COR-L47 (cell line): ENCODE measurements at regions not wholly inside any gene's neighbourhood (a gene's known extent, or its start where the extent isn't known, plus 50 kb on each side); places are given as distances from the start of the nearest gene placed in this dataset.
A peak's percentile ranks its signal among the peaks of the same experiment; 100 is the strongest.

Experiments
- DNase-seq: peaks from one replicate; lab custom pipeline; 2025; lab: John Stamatoyannopoulos, UW

DNA sequence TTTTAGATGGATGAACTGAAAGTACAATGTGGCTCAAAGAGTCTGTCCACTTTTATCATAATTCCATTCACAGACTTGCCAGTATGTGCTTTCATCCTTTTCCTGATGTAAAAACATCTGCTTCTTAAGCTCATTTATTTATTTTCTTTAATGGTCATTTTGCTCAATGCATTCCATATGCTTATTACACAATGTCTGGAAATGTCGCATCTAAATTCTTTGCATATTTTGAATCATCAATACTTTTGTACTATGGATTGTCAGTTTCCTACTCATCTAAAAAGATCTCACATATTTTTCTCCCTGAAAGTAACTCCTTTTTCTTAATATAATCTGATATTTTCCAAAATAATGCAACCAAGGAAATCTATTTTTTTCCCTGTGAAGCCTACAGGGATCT is 1315.8 kb downstream of the EFNB2 start:
- no peak for DNase-seq

DNA sequence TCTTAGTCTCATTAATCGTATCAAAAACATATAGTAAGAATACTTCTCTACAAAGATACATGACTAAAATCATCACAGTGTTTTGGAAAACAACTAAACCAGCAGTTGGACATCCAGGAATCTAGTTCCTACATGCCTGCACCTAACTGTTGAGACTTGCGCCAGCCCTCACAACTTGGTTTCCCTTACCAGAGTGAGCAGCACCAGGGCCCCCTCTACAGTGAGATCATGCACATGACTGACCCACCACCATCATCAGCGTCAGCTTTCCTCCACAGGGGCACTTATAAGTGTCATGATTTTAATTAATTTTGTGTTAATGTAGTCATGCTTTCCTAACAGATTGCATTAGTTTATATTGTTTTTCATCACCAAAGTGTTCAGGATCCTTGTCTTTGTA is 1322.0 kb downstream of the EFNB2 start:
- DNase-seq, result no peak

DNA sequence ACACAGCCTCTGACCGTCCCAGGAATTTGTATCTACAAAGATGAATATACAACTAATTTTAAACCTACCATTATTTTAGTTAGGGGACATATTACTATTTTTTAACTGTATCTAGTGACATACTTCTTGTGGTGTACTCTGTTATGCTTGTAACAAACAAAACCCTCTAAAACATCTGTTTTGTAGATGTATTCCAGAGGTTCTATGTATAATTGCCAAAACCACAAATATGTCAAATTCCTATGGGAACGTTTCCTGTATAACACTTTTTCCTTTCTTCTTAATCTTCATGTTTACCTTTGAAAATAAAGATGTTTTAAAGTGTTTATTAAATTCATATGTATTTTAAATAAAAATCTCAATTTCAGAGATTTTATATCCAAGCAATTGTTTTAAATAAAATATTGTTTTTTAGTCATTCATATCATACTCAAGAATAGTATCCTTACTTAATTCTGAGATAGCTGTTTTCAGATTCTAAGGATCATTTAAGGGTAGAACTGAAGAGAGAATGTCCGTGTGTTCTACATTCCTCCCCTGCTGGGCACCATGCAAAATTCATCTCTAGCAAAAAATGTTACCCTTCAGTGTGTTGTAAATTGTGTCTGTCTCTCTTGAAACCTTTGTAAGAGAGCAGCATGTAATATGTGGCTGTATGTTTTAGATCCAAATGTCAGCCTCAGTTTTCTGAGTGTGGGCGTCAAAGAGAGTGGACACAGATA is 1327.7 kb downstream of the EFNB2 start:
- DNase-seq, result no peak

DNA sequence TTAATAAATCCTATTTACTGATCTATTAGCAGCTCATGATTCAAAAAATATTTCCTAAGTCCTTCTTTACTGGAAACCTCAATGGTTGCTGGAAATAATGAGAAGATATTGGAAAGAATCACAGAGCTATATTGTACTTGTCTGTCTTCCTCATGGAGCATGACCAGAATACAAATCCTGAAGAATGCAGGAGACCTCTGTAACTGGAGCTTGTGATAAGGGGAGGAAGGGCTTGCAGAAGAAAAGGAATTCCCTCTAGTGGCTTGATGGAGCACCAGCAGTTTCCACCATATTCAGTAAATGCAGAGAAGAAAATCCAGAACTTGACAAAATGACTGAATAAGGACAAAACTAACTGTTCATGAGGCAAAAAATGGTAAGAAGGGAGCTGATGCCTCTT is 1333.1 kb downstream of the EFNB2 start:
- no peak for DNase-seq

DNA sequence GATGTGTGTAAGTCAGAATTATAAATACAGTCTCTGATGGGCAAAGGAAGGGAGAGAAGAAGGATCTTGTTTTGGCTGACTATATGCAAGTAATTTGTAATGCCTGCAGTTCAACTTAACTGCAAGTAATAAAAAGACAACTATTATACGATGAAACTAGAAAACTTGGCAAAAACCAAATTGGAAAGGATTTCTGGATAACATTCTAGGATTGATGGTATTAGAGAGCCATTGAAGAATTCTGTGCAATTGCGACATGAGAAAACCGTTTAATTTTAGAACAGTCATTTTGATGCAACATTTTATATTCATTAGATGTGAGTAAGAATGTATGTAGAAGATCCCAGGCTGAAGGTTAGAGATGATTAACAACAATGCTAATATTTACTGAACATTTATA is 1334.1 kb downstream of the EFNB2 start:
- DNase-seq, result no peak

DNA sequence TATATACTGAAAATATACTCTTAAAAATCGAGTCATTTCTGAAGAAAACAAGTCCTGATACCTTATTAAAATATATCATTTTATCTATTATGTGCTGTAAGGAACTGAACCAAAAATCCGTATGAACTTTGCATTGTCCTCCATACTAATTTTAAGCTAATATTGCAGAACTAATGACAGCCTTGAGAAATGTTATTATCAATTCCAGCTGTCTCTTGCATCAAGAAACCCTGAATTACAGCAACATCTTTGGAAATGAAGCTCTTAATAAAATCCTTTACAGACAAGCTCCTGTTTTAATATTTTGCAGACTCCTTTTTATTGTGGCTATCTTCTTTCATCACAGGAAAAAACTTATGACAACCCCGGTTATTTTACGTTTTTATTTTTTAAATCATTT is 1335.3 kb downstream of the EFNB2 start:
- DNase-seq, result no peak

DNA sequence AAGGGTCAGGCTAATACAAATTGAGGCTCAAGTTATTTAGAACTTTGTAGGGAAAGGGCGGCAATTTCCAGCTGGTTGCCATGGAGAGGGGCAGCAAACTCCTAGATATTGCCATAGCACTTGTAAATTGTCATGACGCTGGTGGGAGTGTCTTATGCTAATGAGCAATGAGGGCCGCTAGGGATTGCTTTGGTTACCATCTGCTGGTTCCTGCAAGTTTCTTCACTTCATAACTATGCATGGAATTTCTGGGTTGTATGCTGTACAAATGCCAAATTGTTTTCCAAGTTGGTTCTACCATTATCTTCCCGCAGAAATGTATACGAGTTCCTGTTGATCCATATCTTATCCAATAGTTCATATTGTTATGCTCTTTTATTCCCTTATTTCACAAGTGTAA is 1339.4 kb downstream of the EFNB2 start:
- DNase-seq, result no peak

DNA sequence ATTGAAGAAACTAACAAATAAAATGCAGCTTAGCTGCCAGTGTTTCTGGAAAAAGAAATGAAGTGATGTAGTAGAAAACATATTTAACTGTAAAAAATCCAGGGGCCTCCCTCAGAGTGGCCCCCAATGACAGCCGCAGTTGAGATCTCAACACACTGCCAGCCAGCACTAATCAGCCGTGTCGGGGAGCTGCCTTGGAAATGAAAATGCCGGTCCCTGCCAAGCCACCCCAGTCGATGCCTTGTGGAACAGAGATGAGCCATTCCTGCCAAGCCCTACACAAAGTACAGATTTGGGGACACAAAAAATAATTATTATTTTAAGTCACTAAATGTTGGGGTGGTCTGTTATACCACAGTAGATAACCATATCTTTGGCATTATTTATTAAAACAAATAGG is 1342.4 kb downstream of the EFNB2 start:
- DNase-seq, result no peak

DNA sequence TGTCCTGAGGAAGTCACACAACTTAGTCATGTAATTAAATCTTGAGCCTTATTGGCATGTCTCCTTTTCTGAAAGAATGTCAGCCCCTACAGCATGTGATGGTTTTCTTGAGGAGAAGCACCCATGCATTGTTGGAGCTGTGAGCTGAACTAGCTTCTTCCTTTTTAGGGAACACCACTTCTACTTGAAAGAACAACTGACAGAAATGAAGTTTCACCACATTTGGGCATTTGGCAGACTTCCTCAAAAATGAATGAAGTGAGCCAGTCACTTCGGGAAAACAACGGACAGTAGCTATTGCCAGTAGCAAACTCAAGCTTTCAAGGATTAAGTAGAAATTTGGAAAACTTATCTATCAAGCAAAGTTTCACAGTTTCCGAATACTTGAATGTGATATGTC is 1351.3 kb downstream of the EFNB2 start:
- no peak for DNase-seq

DNA sequence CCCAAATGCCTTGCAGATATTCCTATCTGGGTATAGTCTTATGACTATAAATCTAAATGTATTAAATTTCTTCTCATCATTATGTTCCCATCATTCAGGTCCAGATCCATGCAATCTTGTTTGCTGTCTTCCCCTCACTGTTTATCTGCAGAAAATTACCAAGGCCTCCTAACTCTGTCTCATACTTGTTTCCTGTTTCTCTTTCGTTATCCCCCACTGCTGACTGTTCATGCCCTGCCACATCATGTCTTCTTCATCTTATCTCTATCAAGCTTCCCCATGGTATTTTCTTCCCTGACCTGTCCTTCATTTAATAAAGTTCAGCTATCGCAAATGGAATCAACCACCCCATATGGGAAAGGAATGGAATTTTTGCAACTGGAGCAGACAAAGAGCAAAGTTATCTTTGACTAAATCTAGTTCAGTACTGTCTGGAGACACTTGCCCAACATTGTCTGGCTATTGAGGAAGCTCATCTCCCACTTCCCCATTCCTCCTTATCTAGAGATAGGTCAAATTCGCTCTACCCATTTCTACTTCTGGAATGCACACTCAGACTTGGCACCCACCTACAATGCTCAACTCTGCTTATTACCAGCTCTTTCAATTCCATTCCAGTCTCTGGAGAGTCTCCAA is 1358.1 kb downstream of the EFNB2 start:
- no peak for DNase-seq

DNA sequence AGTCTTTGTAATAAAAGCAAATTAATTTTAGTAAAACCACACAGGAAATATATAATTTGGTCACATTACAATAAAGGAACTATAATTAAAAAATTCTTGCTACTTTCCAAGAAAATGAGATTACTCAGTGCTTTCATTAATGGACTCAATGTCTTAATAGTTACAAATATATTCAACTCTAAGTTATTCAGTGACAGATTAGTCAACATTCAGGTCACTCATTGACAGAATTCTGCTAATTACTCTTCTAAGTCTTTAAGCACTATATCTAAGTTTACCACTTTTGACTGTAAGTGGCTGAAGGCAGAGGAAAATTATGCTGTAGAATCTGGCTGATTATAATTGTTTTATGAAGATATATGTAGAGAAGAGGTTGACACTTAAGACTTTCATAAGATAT is 1365.0 kb downstream of the EFNB2 start:
- DNase-seq, result no peak

DNA sequence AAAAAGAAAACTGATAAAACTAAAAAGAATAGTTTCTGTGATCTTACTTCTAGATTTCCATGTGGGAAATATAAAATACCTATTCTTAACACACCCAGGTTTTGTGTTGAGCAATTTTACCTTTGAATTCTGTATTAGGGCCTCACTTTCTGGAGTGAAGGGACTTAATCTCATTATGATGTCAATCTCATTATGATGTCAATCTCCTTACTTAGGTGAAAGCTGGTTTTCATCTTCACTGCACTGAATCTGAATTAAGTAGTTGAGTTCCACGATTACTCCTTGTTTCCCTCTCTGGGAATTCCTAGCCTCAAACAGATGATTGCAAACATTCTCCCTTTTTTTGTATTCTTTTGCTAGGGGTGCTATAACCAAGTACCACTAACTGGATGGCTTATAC is 1367.2 kb downstream of the EFNB2 start:
- DNase-seq, result no peak

DNA sequence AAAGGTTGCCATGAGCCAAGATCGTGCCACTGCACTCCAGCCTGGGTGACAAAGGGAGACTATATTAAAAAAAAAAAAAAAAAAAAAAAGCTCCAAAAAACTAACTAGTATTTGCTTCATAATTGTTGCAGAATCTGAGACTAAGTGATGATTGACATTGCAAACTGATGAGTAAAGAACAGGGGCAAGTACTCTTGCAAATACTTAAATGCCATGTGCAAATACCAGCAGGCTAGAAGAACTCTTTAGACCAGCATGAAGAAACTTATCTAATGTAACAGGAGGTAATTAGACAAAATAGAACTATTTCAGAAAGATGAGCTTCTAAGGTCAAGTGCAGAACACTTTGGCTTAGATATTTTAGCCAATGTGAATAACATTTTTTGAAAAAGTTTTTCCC is 1368.1 kb downstream of the EFNB2 start:
- no peak for DNase-seq

DNA sequence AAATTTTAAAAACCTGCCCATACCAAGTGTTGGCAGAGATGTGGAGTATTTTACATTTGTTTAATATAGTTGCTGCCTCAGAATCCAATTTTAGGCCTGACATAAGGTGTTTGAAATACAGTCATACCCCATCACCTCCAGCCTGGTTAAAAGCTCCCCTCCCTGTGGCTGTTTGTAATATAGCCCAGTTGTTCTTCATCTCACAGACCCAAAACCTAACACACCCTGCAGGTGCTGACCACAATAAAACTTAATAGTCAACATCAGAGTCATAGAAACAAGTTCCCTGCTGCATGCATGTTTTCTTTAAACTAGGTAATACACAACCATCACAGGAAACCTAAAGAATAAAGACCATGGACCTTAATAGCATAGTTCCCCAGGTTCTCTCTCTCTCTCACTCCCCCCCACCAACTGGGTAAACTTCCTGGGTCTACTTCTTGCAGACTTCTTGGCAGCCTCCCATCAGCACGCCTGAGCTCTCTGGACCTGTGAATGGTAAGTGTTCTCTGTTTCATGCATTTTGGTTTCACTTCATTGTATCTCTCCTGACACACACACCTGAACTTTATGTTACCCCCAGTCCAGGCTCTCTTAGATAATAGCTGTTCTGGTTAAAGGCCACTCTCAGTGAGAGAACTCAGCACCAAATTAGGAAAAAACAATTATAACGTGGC is 1369.9 kb downstream of the EFNB2 start:
- DNase-seq, result no peak

DNA sequence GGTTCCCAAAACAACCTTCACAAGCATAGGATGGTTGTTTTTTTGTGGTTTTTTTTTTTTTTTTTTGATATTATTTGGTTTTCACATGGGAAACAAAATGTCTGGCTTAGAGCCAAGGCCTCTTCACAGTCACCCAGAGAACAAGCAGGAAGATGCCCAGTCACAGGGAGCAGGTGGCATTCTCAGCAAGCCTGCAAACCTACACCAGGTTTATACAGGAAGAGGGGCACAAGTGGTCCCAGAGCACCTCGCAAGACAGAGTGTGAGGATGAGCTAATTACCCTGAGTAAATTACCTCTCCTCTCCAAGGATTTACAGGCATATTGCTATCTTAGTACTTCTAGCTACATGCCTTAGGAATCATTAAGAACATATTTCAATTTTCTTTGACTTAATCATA is 1375.6 kb downstream of the EFNB2 start:
- peak; percentile 20 for DNase-seq

DNA sequence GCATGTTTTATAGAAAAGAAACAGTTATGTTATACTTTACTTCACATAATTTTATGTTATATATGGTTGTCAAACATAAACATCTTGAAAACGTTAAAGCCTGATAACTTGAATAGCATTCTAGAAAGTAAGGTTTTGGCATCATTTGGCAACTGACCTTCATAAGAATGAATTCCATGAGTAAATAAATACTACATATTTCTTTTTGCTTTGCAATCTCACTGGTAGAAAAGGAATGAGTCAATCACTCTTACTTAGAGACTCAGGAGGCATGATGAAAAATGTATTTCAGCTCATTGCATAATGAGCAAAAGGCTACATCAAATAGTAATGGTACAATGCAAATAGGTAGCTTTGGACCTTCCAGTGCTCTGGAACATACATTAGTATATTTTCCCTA is 1381.9 kb downstream of the EFNB2 start:
- no peak for DNase-seq

DNA sequence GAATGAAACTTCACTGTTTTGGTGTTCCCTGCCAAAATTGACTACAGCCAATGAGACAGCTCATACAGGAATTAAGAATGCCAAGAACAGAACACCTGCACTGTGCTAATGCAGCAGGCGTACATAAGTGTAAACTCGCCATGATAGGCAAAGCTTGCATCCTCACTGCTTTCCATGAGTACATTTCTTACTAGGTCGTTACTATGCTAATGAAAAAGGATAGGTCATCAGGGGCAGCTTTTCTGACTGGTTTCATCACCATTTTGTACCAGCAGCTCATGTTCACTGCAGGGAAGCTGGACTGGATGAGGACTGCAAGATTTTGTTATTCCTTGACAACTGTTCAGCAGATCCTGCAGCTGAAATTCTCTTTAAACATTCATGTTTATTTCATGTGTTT is 1383.8 kb downstream of the EFNB2 start:
- no peak for DNase-seq

DNA sequence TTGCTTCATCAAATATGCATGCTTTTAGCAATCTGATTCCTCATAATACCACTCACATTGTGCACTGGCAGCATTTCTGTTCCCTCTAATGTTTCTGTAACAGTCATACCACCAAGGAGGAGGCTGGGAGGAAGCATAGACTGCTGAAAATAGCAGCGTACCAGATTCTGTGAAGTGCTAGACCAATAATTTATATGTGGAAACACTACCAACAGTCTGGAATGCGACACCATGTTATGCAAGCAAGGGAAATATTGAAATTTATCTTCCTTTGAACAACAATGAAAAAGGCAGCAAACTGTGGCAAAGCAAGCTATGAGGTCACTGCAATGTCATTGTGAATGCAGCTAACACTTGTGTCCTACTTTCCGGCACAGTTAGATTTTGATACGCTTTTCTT is 1388.0 kb downstream of the EFNB2 start:
- no peak for DNase-seq

DNA sequence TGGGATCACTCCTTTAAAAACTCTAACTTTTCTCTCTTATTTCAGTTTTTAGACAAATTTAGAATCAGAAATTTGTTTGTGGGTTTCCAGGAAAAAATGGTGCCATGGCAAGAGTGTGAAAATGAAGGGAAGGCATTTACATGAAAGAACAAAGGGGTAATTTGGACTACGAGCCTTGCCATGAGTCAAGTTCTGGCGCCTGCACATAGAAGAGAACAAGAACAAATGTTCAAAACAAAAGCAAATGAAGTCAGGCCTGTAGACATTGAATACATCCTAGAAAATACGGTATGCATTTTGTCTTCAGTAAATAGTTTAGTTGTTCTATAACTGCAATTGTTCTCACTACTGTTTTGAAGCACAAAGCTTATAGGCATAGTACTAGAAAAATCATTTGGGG is 1390.5 kb downstream of the EFNB2 start:
- no peak for DNase-seq

DNA sequence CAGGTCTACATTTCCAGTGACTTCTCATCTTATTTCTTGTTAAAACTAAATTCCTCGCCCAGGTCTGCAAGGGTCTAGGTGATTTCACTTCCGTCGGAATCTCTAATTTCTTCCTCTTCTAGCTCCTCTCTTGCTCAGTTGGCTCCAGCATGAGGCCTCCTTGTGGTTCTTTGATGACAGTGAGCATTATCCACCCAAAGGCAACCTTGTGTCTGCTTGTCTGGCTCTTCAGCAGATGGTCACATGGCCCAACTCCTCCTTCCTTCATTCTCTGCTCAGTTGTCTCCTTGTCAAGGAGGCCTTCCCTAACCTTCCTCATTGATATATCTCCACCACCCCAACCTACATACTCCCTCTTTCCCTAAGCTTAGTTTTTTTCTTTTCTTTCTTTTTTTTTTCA is 1391.4 kb downstream of the EFNB2 start:
- DNase-seq, result no peak

DNA sequence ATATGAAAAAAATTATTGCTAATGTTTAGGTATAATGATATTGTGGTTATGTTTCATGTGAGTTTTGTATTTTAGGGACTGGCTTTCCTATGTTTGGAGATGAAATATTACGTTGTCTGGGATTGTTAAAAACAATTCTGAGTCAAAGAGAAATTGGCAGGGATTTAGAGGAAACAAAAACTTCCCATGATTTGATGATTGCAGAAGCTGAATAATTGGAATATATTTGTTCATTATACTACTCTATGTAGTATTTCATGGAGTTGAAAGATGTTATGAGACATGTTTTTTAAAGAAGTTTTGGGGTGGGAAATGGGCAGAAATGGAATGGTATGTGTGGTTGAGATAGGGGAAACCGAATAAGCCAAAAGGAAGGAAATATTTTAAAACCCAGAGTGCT is 1392.9 kb downstream of the EFNB2 start:
- no peak for DNase-seq

DNA sequence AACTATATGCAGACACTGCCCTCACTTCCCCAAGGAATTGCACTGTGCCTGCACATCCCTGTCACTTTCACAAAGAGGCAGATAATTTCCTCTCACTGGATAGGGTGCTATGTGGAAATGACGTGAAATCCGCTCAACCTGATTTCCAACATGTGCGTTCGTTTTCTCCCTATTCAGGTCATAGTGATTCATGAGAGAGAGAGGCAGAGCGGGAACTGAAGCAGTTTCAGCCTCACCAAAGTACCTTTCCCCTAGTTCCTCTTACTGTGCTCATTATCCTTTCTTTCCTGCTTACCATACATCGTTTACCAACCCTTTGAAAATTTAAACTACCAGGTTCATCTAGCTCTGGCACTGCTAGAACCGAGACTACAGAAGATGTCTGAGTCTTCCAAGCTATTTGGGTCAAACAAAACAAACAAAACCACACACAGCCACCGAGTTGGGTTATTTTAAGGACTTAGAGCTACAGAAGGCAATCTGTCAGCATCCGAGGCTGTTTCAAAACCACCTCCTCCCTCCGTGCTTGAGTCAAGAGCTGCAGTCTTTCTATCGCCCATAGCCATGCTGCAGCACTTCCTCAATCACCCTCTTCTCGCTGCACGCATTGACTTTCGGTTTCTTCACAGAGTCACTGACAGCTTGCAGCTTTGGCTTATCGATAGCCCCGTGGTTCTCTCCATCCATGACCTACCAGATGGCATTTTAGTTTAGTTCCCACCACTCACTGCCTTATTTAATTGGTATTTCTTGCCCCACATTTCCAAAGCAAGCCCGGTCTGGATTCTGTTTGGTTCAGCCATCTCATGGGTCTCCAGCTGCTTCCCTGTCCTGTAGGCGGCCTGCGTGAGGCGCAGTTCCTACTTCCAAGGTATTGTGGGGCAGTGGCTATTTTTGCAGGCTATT is 1395.8 kb downstream of the EFNB2 start:
- peak; percentile 63 for DNase-seq

DNA sequence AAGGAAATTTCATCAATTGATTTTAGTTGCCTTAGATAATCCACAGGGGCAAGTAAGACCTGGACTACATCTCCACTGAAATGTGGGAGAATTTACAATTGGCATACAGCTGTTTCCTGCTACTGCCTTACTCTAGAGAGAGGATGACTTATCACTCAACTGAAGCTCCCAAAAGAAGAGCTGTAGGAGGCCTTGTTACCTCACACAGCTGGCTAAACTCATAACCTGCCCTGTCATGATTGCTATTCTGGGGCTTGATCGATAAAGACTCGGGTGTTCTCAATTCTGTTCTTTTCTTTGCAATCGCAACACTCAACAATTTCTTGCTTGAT is 1396.4 kb downstream of the EFNB2 start:
- no peak for DNase-seq
